H1 (cell line): ENCODE measurements at regions not wholly inside any gene's neighbourhood (a gene's known extent, or its start where the extent isn't known, plus 50 kb on each side); places are given as distances from the start of the nearest gene placed in this dataset.

Experiments
- BACH1 ChIP-seq: IDR thresholded peaks from 2 replicates; pipeline ENCODE4 v1.6.1; 2012; ENCODE audit warnings: low read length, improper control_type of control experiment
- SP4 ChIP-seq: IDR thresholded peaks from 2 replicates; pipeline ENCODE4 v1.6.1; 2012; ENCODE audit warnings: low read length, inconsistent platforms
- TF ChIP-seq, protein P1 (sequence below): fragments of 300-600 bp; sonication (generic); IDR thresholded peaks from 2 replicates; pipeline ENCODE4 v1.7.1; 2012; ENCODE audit warnings: low read length, moderate library complexity, mild to moderate bottlenecking, inconsistent platforms; ENCODE audit not compliant: insufficient replicate concordance

DNA sequence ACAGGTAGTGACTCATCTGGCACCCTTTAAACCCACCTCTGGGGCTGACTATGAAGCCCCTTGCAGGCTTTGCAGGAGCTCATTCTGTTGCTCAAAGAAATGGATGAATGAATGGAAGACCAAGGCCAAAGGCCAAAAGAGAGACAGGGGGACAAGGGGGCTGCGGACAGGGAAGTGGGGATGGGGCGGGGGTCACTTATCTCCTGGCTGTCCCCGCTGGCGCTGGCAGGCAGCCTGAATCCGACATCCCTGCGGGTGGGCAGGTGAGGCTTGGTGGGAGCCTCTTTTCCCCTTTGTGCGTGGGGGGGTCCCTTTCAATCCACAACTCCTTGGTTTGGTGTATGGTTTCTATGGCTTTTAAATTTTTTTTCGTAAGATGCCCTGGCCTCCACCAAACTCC, 239.6 kb upstream of the C1orf174 start (continued):
- TF ChIP-seq, protein P1, sequence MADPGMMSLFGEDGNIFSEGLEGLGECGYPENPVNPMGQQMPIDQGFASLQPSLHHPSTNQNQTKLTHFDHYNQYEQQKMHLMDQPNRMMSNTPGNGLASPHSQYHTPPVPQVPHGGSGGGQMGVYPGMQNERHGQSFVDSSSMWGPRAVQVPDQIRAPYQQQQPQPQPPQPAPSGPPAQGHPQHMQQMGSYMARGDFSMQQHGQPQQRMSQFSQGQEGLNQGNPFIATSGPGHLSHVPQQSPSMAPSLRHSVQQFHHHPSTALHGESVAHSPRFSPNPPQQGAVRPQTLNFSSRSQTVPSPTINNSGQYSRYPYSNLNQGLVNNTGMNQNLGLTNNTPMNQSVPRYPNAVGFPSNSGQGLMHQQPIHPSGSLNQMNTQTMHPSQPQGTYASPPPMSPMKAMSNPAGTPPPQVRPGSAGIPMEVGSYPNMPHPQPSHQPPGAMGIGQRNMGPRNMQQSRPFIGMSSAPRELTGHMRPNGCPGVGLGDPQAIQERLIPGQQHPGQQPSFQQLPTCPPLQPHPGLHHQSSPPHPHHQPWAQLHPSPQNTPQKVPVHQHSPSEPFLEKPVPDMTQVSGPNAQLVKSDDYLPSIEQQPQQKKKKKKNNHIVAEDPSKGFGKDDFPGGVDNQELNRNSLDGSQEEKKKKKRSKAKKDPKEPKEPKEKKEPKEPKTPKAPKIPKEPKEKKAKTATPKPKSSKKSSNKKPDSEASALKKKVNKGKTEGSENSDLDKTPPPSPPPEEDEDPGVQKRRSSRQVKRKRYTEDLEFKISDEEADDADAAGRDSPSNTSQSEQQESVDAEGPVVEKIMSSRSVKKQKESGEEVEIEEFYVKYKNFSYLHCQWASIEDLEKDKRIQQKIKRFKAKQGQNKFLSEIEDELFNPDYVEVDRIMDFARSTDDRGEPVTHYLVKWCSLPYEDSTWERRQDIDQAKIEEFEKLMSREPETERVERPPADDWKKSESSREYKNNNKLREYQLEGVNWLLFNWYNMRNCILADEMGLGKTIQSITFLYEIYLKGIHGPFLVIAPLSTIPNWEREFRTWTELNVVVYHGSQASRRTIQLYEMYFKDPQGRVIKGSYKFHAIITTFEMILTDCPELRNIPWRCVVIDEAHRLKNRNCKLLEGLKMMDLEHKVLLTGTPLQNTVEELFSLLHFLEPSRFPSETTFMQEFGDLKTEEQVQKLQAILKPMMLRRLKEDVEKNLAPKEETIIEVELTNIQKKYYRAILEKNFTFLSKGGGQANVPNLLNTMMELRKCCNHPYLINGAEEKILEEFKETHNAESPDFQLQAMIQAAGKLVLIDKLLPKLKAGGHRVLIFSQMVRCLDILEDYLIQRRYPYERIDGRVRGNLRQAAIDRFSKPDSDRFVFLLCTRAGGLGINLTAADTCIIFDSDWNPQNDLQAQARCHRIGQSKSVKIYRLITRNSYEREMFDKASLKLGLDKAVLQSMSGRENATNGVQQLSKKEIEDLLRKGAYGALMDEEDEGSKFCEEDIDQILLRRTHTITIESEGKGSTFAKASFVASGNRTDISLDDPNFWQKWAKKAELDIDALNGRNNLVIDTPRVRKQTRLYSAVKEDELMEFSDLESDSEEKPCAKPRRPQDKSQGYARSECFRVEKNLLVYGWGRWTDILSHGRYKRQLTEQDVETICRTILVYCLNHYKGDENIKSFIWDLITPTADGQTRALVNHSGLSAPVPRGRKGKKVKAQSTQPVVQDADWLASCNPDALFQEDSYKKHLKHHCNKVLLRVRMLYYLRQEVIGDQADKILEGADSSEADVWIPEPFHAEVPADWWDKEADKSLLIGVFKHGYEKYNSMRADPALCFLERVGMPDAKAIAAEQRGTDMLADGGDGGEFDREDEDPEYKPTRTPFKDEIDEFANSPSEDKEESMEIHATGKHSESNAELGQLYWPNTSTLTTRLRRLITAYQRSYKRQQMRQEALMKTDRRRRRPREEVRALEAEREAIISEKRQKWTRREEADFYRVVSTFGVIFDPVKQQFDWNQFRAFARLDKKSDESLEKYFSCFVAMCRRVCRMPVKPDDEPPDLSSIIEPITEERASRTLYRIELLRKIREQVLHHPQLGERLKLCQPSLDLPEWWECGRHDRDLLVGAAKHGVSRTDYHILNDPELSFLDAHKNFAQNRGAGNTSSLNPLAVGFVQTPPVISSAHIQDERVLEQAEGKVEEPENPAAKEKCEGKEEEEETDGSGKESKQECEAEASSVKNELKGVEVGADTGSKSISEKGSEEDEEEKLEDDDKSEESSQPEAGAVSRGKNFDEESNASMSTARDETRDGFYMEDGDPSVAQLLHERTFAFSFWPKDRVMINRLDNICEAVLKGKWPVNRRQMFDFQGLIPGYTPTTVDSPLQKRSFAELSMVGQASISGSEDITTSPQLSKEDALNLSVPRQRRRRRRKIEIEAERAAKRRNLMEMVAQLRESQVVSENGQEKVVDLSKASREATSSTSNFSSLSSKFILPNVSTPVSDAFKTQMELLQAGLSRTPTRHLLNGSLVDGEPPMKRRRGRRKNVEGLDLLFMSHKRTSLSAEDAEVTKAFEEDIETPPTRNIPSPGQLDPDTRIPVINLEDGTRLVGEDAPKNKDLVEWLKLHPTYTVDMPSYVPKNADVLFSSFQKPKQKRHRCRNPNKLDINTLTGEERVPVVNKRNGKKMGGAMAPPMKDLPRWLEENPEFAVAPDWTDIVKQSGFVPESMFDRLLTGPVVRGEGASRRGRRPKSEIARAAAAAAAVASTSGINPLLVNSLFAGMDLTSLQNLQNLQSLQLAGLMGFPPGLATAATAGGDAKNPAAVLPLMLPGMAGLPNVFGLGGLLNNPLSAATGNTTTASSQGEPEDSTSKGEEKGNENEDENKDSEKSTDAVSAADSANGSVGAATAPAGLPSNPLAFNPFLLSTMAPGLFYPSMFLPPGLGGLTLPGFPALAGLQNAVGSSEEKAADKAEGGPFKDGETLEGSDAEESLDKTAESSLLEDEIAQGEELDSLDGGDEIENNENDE, result no peak
- TF ChIP-seq BACH1 (no peak), SP4 (no peak)
- TF ChIP-seq, all 59 proteins: peak for 0
